ENCODE measurements at regions not wholly inside any gene's neighbourhood (a gene's known extent, or its start where the extent isn't known, plus 50 kb on each side); places are given as distances from the start of the nearest gene placed in this dataset.

- no peak overlapping the region for H3K4me3 Mint-ChIP-seq
- no peaks in the 10 kb centered on the region for H3K36me3 Mint-ChIP-seq
- no peaks in the 10 kb centered on the region for H3K4me1 Mint-ChIP-seq
- ATAC-seq (ENCODE audit: low read depth) (no peak), DNase-seq (ENCODE audit: low spot score in 2 of 2) (no peak)
- H3K27ac Mint-ChIP-seq = no peak overlapping the region
- H3K9me3 Mint-ChIP-seq = peaks cover 10% of the 10 kb centered on the region
- no peaks in the 10 kb centered on the region for H3K27me3 Mint-ChIP-seq
Measured at GRCh38 chr5:105807290-105807689, 1863.4 kb downstream of the EFNA5 start.

GRCh38 chr5:105806596-105806995 lies 1864.1 kb downstream of the EFNA5 start:
- H3K4me3 Mint-ChIP-seq = no peak overlapping the region
- H3K9me3 Mint-ChIP-seq = peaks cover 12% of the 10 kb centered on the region
- H3K27me3 Mint-ChIP-seq = no peaks in the 10 kb centered on the region
- H3K4me1 Mint-ChIP-seq = no peaks in the 10 kb centered on the region
- no peaks in the 10 kb centered on the region for H3K36me3 Mint-ChIP-seq
- DNase-seq (ENCODE audit: low spot score in 2 of 2) (no peak), ATAC-seq (ENCODE audit: low read depth) (no peak)
- H3K27ac Mint-ChIP-seq = no peak overlapping the region

GRCh38 chr5:105803431-105803830 lies 1867.3 kb downstream of the EFNA5 start:
- DNase-seq (ENCODE audit: low spot score in 2 of 2) (no peak), ATAC-seq (ENCODE audit: low read depth) (no peak)
- Mint-ChIP-seq H3K27ac (no peak overlapping the region), H3K9me3 (peaks cover 11% of the 10 kb centered on the region), H3K36me3 (no peaks in the 10 kb centered on the region), H3K4me3 (no peak overlapping the region), H3K4me1 (no peaks in the 10 kb centered on the region), H3K27me3 (no peaks in the 10 kb centered on the region)

GRCh38 chr5:105794578-105794977 lies 1876.2 kb downstream of the EFNA5 start:
- no peak overlapping the region for H3K27ac Mint-ChIP-seq
- no peaks in the 10 kb centered on the region for H3K4me1 Mint-ChIP-seq
- ATAC-seq (ENCODE audit: low read depth) = no peak
- H3K36me3 Mint-ChIP-seq = no peaks in the 10 kb centered on the region
- DNase-seq (ENCODE audit: low spot score in 2 of 2) = no peak
- no peak overlapping the region for H3K4me3 Mint-ChIP-seq
- no peaks in the 10 kb centered on the region for H3K27me3 Mint-ChIP-seq
- H3K9me3 Mint-ChIP-seq = peaks cover 4% of the 10 kb centered on the region

- ATAC-seq (ENCODE audit: low read depth) (no peak), DNase-seq (ENCODE audit: low spot score in 2 of 2) (no peak)
- no peaks in the 10 kb centered on the region for H3K4me1 Mint-ChIP-seq
- H3K4me3 Mint-ChIP-seq = no peak overlapping the region
- no peak overlapping the region for H3K27ac Mint-ChIP-seq
- H3K36me3 Mint-ChIP-seq = no peaks in the 10 kb centered on the region
- peaks cover 1% of the 10 kb centered on the region for H3K9me3 Mint-ChIP-seq
- no peaks in the 10 kb centered on the region for H3K27me3 Mint-ChIP-seq
Measured at GRCh38 chr5:105789246-105789645, 1881.5 kb downstream of the EFNA5 start.

- Mint-ChIP-seq H3K36me3 (no peaks in the 10 kb centered on the region), H3K27ac (no peak overlapping the region), H3K27me3 (no peaks in the 10 kb centered on the region), H3K9me3 (peaks cover 1% of the 10 kb centered on the region), H3K4me3 (no peak overlapping the region), H3K4me1 (no peaks in the 10 kb centered on the region)
- no peak for ATAC-seq (ENCODE audit: low read depth)
- DNase-seq (ENCODE audit: low spot score in 2 of 2) = no peak
Measured at GRCh38 chr5:105783811-105784210, 1886.9 kb downstream of the EFNA5 start.

- Mint-ChIP-seq H3K36me3 (no peaks in the 10 kb centered on the region), H3K4me1 (no peaks in the 10 kb centered on the region), H3K4me3 (no peak overlapping the region), H3K27me3 (no peaks in the 10 kb centered on the region), H3K9me3 (peaks cover 1% of the 10 kb centered on the region), H3K27ac (no peak overlapping the region)
- ATAC-seq (ENCODE audit: low read depth) = no peak
- DNase-seq (ENCODE audit: low spot score in 2 of 2) = no peak
Measured at GRCh38 chr5:105782501-105782900, 1888.2 kb downstream of the EFNA5 start.

- H3K27ac Mint-ChIP-seq = no peak overlapping the region
- no peak overlapping the region for H3K4me3 Mint-ChIP-seq
- ATAC-seq (ENCODE audit: low read depth) (no peak), DNase-seq (ENCODE audit: low spot score in 2 of 2) (no peak)
- H3K9me3 Mint-ChIP-seq = peaks cover 6% of the 10 kb centered on the region
- H3K4me1 Mint-ChIP-seq = no peaks in the 10 kb centered on the region
- no peaks in the 10 kb centered on the region for H3K27me3 Mint-ChIP-seq
- H3K36me3 Mint-ChIP-seq = no peaks in the 10 kb centered on the region
Measured at GRCh38 chr5:105773241-105773640, 1897.5 kb downstream of the EFNA5 start.

GRCh38 chr5:105767267-105767666 lies 1903.5 kb downstream of the EFNA5 start:
- H3K27ac Mint-ChIP-seq = no peak overlapping the region
- peaks cover 3% of the 10 kb centered on the region for H3K9me3 Mint-ChIP-seq
- no peaks in the 10 kb centered on the region for H3K4me1 Mint-ChIP-seq
- no peaks in the 10 kb centered on the region for H3K27me3 Mint-ChIP-seq
- no peak for ATAC-seq (ENCODE audit: low read depth)
- H3K36me3 Mint-ChIP-seq = no peaks in the 10 kb centered on the region
- DNase-seq (ENCODE audit: low spot score in 2 of 2) = no peak
- H3K4me3 Mint-ChIP-seq = no peak overlapping the region

- H3K4me3 Mint-ChIP-seq = no peak overlapping the region
- no peaks in the 10 kb centered on the region for H3K4me1 Mint-ChIP-seq
Measured at GRCh38 chr5:105762728-105763127, 1908.0 kb downstream of the EFNA5 start.

GRCh38 chr5:105754056-105754455 lies 1916.7 kb downstream of the EFNA5 start:
- DNase-seq (ENCODE audit: low spot score in 2 of 2) (no peak), ATAC-seq (ENCODE audit: low read depth) (no peak)

More at GRCh38 chr5:105762728-105763127, 1908.0 kb downstream of the EFNA5 start:
- ATAC-seq (ENCODE audit: low read depth) = no peak
- Mint-ChIP-seq H3K36me3 (no peaks in the 10 kb centered on the region), H3K27ac (no peak overlapping the region), H3K27me3 (no peaks in the 10 kb centered on the region), H3K9me3 (peaks cover 9% of the 10 kb centered on the region)
- DNase-seq (ENCODE audit: low spot score in 2 of 2) = no peak

GRCh38 chr5:105752801-105753200 lies 1917.9 kb downstream of the EFNA5 start:
- H3K9me3 Mint-ChIP-seq = no peaks in the 10 kb centered on the region
- no peaks in the 10 kb centered on the region for H3K36me3 Mint-ChIP-seq
- ATAC-seq (ENCODE audit: low read depth) = no peak
- H3K4me3 Mint-ChIP-seq = no peak overlapping the region
- no peaks in the 10 kb centered on the region for H3K4me1 Mint-ChIP-seq
- no peaks in the 10 kb centered on the region for H3K27me3 Mint-ChIP-seq
- DNase-seq (ENCODE audit: low spot score in 2 of 2) = no peak
- no peak overlapping the region for H3K27ac Mint-ChIP-seq

More at GRCh38 chr5:105754056-105754455, 1916.7 kb downstream of the EFNA5 start:
- H3K36me3 Mint-ChIP-seq = no peaks in the 10 kb centered on the region
- no peaks in the 10 kb centered on the region for H3K4me1 Mint-ChIP-seq
- H3K4me3 Mint-ChIP-seq = no peak overlapping the region
- H3K27ac Mint-ChIP-seq = no peak overlapping the region
- no peaks in the 10 kb centered on the region for H3K9me3 Mint-ChIP-seq
- no peaks in the 10 kb centered on the region for H3K27me3 Mint-ChIP-seq

- Mint-ChIP-seq H3K36me3 (no peaks in the 10 kb centered on the region), H3K27me3 (no peaks in the 10 kb centered on the region), H3K4me1 (no peaks in the 10 kb centered on the region), H3K27ac (no peak overlapping the region), H3K9me3 (peaks cover 3% of the 10 kb centered on the region), H3K4me3 (no peak overlapping the region)
- ATAC-seq (ENCODE audit: low read depth) = no peak
- no peak for DNase-seq (ENCODE audit: low spot score in 2 of 2)
Measured at GRCh38 chr5:105751908-105752307, 1918.8 kb downstream of the EFNA5 start.

GRCh38 chr5:105745111-105745510 lies 1925.6 kb downstream of the EFNA5 start:
- H3K27ac Mint-ChIP-seq = no peak overlapping the region
- H3K36me3 Mint-ChIP-seq = no peaks in the 10 kb centered on the region
- H3K4me3 Mint-ChIP-seq = no peak overlapping the region
- H3K9me3 Mint-ChIP-seq = peaks cover 4% of the 10 kb centered on the region
- DNase-seq (ENCODE audit: low spot score in 2 of 2) = no peak
- H3K27me3 Mint-ChIP-seq = no peaks in the 10 kb centered on the region
- H3K4me1 Mint-ChIP-seq = no peaks in the 10 kb centered on the region
- ATAC-seq (ENCODE audit: low read depth) = no peak

GRCh38 chr5:105740242-105740641 lies 1930.5 kb downstream of the EFNA5 start:
- no peaks in the 10 kb centered on the region for H3K36me3 Mint-ChIP-seq
- peaks cover 2% of the 10 kb centered on the region for H3K9me3 Mint-ChIP-seq
- no peak overlapping the region for H3K4me3 Mint-ChIP-seq
- H3K27me3 Mint-ChIP-seq = no peaks in the 10 kb centered on the region
- no peaks in the 10 kb centered on the region for H3K4me1 Mint-ChIP-seq
- ATAC-seq (ENCODE audit: low read depth) (no peak), DNase-seq (ENCODE audit: low spot score in 2 of 2) (no peak)
- H3K27ac Mint-ChIP-seq = no peak overlapping the region
